Nephron progenitor cell (in vitro differentiated cells): ENCODE measurements at regions not wholly inside any gene's neighbourhood (a gene's known extent, or its start where the extent isn't known, plus 50 kb on each side); places are given as distances from the start of the nearest gene placed in this dataset.

Source experiments
- DNase-seq: peaks from one replicate; pipeline ENCODE4 v3.0.0; 2021
- H3K27ac Mint-ChIP-seq: 2 replicates; pipeline ENCODE4 v1.8.0; 2021; ENCODE audit warnings: mild to moderate bottlenecking, moderate library complexity, mixed read lengths
- H3K27me3 Mint-ChIP-seq: 2 replicates; pipeline ENCODE4 v1.8.0; 2021; ENCODE audit warnings: mild to moderate bottlenecking, low read depth, mixed read lengths; ENCODE audit not compliant: poor library complexity
- H3K36me3 Mint-ChIP-seq: 2 replicates; pipeline ENCODE4 v1.8.0; 2021; ENCODE audit warnings: low read depth, mixed read lengths
- H3K4me1 Mint-ChIP-seq: 2 replicates; pipeline ENCODE4 v1.8.0; 2021; ENCODE audit warnings: mixed read lengths
- H3K4me3 Mint-ChIP-seq: 2 replicates; pipeline ENCODE4 v1.8.0; 2021; ENCODE audit warnings: mild to moderate bottlenecking, moderate library complexity, mixed read lengths
- H3K9me3 Mint-ChIP-seq: 2 replicates; pipeline ENCODE4 v1.8.0; 2021; ENCODE audit warnings: mild to moderate bottlenecking, moderate library complexity, mixed read lengths
- TF ChIP-seq, protein P1 (sequence below): fragments of 200-600 bp; sonication (generic); IDR thresholded peaks from 2 replicates; pipeline ENCODE4 v1.5.0; 2021; ENCODE audit warnings: antibody characterized with exemption

DNA sequence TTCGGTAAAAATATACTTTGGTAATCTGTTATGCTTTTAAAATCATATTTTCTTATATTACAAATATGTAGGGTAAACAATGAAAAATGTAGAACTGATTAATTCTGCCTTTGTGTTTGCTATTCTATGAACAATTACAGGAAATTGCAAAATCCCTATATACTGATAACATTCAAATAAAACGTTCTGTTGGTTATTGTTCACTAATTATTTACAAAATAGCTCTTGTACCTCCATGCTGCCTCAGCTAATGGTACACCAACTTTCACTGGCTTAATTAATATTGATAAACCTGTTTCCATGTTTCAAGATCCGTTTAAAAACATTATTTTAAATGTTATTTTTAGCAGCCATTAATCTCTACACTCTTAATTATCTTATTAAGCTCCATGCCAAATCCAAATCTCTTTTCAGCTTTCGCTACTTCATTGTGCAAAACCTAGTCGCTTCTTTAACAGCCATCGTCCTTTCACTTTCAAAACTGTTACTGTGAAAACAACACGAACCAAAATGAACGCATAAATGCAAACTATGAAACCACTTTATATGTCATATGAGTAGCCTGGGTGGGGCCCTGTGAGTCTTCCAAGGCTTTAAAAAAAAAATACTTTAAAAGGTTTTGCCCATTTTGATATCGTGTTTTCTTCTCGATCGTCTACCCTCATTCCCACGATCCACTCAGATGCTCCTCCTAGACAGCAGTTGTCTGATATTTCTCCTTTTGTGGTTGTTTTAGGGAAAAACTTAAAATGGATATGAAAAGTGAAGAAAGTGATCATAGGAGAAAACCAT is 807.1 kb downstream of the USP25 start:
- H3K4me1 Mint-ChIP-seq: peaks cover 19% of the 10 kb centered on the region
- no peaks in the 10 kb centered on the region for H3K36me3 Mint-ChIP-seq
- no peak for DNase-seq
- H3K27me3 Mint-ChIP-seq: peaks cover 3% of the 10 kb centered on the region
- no peak overlapping the region for H3K27ac Mint-ChIP-seq
- TF ChIP-seq, protein P1, sequence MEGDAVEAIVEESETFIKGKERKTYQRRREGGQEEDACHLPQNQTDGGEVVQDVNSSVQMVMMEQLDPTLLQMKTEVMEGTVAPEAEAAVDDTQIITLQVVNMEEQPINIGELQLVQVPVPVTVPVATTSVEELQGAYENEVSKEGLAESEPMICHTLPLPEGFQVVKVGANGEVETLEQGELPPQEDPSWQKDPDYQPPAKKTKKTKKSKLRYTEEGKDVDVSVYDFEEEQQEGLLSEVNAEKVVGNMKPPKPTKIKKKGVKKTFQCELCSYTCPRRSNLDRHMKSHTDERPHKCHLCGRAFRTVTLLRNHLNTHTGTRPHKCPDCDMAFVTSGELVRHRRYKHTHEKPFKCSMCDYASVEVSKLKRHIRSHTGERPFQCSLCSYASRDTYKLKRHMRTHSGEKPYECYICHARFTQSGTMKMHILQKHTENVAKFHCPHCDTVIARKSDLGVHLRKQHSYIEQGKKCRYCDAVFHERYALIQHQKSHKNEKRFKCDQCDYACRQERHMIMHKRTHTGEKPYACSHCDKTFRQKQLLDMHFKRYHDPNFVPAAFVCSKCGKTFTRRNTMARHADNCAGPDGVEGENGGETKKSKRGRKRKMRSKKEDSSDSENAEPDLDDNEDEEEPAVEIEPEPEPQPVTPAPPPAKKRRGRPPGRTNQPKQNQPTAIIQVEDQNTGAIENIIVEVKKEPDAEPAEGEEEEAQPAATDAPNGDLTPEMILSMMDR: no peak
- peaks cover under 1% of the 10 kb centered on the region for H3K9me3 Mint-ChIP-seq
- H3K4me3 Mint-ChIP-seq: no peak overlapping the region

DNA sequence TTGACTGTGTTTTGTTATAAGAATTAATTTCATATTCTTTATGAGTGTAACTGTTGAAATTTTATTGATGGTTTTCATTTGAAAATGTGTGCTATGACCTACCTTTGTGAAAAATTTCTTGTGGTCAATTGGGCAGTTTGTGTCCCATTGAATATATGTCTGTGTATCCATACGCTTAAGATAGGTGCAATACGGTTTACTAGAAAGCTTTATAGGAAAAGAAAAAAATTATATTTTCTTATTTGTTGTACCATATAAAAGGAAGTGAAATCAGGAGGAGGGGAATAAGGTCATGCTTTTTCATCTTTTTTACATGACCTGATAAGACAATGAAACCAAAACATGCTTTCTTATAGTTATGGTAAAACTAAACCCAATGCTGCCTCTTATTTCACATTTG is 807.7 kb downstream of the USP25 start:
- Mint-ChIP-seq H3K4me3 (no peak overlapping the region), H3K9me3 (no peaks in the 10 kb centered on the region), H3K4me1 (peaks cover 19% of the 10 kb centered on the region), H3K36me3 (no peaks in the 10 kb centered on the region), H3K27ac (no peak overlapping the region), H3K27me3 (peaks cover 3% of the 10 kb centered on the region)
- TF ChIP-seq, protein P1: no peak
- no peak for DNase-seq

DNA sequence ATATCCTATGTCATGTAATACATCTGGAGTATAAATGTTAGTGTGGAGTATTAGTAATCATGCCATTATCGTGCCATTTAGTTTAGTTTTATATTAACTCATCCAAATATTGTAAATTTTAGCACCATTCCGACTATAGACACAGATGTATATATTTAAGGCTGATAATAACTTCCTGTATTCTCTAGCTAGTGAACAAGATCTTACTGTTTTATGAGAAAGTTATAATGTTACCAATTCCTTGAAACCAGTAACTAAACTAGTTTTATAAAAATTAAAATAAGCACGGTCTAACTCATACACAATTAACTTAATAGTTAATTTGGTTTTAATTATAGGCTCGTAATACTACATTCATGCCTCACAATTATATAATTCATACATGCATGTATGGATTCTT is 808.6 kb downstream of the USP25 start:
- Mint-ChIP-seq H3K36me3 (no peaks in the 10 kb centered on the region), H3K4me1 (peaks cover 19% of the 10 kb centered on the region), H3K27me3 (peaks cover 3% of the 10 kb centered on the region), H3K9me3 (no peaks in the 10 kb centered on the region), H3K4me3 (no peak overlapping the region), H3K27ac (no peak overlapping the region)
- TF ChIP-seq, protein P1: no peak
- DNase-seq: no peak

DNA sequence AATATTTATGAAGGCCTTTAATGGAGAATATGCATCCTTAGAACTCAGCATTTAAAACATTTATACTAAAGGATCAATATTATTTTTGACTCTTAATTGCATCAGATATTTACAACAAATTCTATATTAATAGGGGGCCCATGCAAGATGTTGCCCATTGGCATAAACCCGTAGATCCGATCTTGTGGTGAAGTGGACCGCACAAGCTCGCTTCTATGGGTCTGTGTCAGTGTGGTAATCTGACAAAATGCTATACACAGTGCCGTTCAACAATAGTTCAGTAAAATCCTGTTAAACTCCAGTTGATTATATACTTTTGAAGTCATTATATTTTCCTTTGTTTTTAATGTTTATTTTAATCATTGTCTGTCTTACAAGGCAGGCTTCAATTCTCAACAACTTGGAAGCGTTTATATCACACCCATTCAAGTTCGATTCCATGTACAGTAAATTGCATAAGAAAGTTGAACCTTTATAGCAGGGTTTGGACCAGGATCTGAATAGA is 809.2 kb downstream of the USP25 start:
- Mint-ChIP-seq H3K27me3 (peaks cover 3% of the 10 kb centered on the region), H3K36me3 (no peaks in the 10 kb centered on the region), H3K4me1 (peaks cover 15% of the 10 kb centered on the region), H3K9me3 (no peaks in the 10 kb centered on the region), H3K27ac (no peak overlapping the region), H3K4me3 (no peak overlapping the region)
- DNase-seq: no peak
- TF ChIP-seq, protein P1: no peak

DNA sequence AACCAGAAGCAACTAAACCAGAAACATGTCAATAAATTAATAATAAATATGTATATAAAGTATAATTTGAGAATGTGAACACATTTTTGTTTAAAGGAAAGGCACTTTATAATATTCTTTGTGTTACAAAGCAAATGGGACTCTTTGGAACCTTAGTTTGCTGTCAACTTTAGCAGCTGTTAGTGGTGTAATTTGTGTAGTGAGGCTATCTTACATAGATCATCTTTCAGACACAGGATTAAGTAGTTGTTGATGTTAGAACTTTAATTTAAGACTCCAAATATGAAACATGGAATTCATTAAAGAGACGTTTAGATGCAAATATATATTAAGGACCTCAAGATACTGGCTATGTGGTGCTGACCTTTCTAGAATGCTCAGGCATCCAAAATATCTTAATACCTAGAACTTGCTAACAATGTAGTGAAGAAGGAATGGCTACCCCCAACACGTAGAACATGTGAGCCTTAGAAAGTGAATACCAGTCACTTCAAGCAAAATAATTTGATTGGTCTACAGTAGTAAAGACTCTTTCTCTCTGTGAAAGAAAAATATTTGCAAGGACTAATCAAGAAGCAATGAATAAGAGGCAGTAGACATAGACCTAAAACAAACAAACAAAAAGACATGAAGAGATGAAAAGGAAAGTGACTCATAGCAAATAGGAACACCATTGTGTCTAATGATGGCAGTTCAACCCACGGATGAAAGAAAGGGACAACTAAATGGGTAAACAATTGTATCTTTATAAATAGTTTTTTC is 811.4 kb downstream of the USP25 start:
- Mint-ChIP-seq H3K4me3 (no peak overlapping the region), H3K4me1 (no peaks in the 10 kb centered on the region), H3K36me3 (no peaks in the 10 kb centered on the region), H3K27me3 (no peaks in the 10 kb centered on the region), H3K9me3 (no peaks in the 10 kb centered on the region), H3K27ac (no peak overlapping the region)
- TF ChIP-seq, protein P1: no peak
- DNase-seq: no peak
